ENCODE measurements at regions not wholly inside any gene's neighbourhood (a gene's known extent, or its start where the extent isn't known, plus 50 kb on each side); places are given as distances from the start of the nearest gene placed in this dataset.

- Mint-ChIP-seq H3K27ac (ENCODE audit: unreplicated experiment) (no peak overlapping the region), H3K4me3 (ENCODE audit: unreplicated experiment) (no peak overlapping the region), H3K36me3 (ENCODE audit: low read depth) (no peaks in the 10 kb centered on the region), H3K27me3 (ENCODE audit: low read depth) (no peaks in the 10 kb centered on the region), H3K4me1 (ENCODE audit: low read depth) (no peaks in the 10 kb centered on the region), H3K9me3 (ENCODE audit: low read depth) (peaks cover 18% of the 10 kb centered on the region)
- DNase-seq (ENCODE audit: low spot score): no peak
- TF ChIP-seq CTCF (IDR thresholded peaks at IDR 0.05): no peak
Observed at GRCh38 chr15:31727612-31728011, 302.7 kb upstream of the CHRNA7 start.

GRCh38 chr15:31732726-31733125, 297.6 kb upstream of the CHRNA7 start:
- TF ChIP-seq CTCF (IDR thresholded peaks at IDR 0.05): no peak
- Mint-ChIP-seq H3K27ac (ENCODE audit: unreplicated experiment) (no peak overlapping the region), H3K9me3 (ENCODE audit: low read depth) (peaks cover 29% of the 10 kb centered on the region), H3K36me3 (ENCODE audit: low read depth) (no peaks in the 10 kb centered on the region), H3K27me3 (ENCODE audit: low read depth) (no peaks in the 10 kb centered on the region), H3K4me1 (ENCODE audit: low read depth) (no peaks in the 10 kb centered on the region), H3K4me3 (ENCODE audit: unreplicated experiment) (no peak overlapping the region)
- no peak for DNase-seq (ENCODE audit: low spot score)

GRCh38 chr15:31733424-31733823, 296.9 kb upstream of the CHRNA7 start:
- Mint-ChIP-seq H3K4me3 (ENCODE audit: unreplicated experiment) (no peak overlapping the region), H3K27me3 (ENCODE audit: low read depth) (no peaks in the 10 kb centered on the region), H3K9me3 (ENCODE audit: low read depth) (peaks cover 27% of the 10 kb centered on the region), H3K4me1 (ENCODE audit: low read depth) (no peaks in the 10 kb centered on the region), H3K27ac (ENCODE audit: unreplicated experiment) (no peak overlapping the region), H3K36me3 (ENCODE audit: low read depth) (no peaks in the 10 kb centered on the region)
- no peak for DNase-seq (ENCODE audit: low spot score)
- TF ChIP-seq CTCF (IDR thresholded peaks at IDR 0.05): no peak

DNA sequence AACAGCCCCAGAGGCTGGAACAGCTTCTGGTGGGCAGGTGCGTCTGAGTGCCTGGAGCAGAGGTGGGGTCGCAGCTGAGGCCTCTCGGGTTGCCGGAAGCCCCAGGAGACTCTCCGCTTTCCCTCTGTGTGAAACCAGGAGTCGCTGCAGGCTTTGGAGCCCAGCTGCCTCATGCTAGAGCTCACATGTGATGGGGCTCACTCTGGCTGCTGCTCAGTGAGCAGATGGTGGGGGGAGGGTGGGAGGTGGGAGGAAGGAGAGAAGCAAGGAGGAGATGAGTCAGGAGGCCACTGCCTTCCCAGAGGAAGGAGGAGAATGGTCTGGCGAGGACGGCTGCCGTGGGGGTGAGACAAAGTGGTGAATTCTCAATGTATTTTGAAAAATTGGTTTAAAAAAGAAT, 290.1 kb upstream of the CHRNA7 start:
- Mint-ChIP-seq H3K9me3 (ENCODE audit: low read depth) (peaks cover 29% of the 10 kb centered on the region), H3K4me1 (ENCODE audit: low read depth) (no peaks in the 10 kb centered on the region), H3K27me3 (ENCODE audit: low read depth) (no peaks in the 10 kb centered on the region), H3K36me3 (ENCODE audit: low read depth) (peaks cover 3% of the 10 kb centered on the region), H3K27ac (ENCODE audit: unreplicated experiment) (no peak overlapping the region), H3K4me3 (ENCODE audit: unreplicated experiment) (no peak overlapping the region)
- no peak for DNase-seq (ENCODE audit: low spot score)
- TF ChIP-seq CTCF (IDR thresholded peaks at IDR 0.05): no peak

GRCh38 chr15:31745841-31746240, 284.5 kb upstream of the CHRNA7 start:
- peaks cover 2% of the 10 kb centered on the region for H3K36me3 Mint-ChIP-seq (ENCODE audit: low read depth)
- H3K4me3 Mint-ChIP-seq (ENCODE audit: unreplicated experiment): no peak overlapping the region

More at GRCh38 chr15:31745841-31746240, 284.5 kb upstream of the CHRNA7 start:
- no peak for DNase-seq (ENCODE audit: low spot score)
- no peaks in the 10 kb centered on the region for H3K4me1 Mint-ChIP-seq (ENCODE audit: low read depth)
- H3K27me3 Mint-ChIP-seq (ENCODE audit: low read depth): no peaks in the 10 kb centered on the region
- H3K9me3 Mint-ChIP-seq (ENCODE audit: low read depth): peaks cover 37% of the 10 kb centered on the region
- no peak for TF ChIP-seq CTCF (IDR thresholded peaks at IDR 0.05)
- H3K27ac Mint-ChIP-seq (ENCODE audit: unreplicated experiment): no peak overlapping the region
